Stimulated activated CD4-positive, alpha-beta T cell treated with anti-CD3 and anti-CD28 coated beads, Interleukin-2, amount 100 ng/mL, for 48 hours (primary cell): ENCODE measurements at regions not wholly inside any gene's neighbourhood (a gene's known extent, or its start where the extent isn't known, plus 50 kb on each side); places are given as distances from the start of the nearest gene placed in this dataset.

Experiments used
- DNase-seq, 2 donors: peaks; one replicate each; pipeline ENCODE4 v3.0.0-alpha.2; 2020

DNA sequence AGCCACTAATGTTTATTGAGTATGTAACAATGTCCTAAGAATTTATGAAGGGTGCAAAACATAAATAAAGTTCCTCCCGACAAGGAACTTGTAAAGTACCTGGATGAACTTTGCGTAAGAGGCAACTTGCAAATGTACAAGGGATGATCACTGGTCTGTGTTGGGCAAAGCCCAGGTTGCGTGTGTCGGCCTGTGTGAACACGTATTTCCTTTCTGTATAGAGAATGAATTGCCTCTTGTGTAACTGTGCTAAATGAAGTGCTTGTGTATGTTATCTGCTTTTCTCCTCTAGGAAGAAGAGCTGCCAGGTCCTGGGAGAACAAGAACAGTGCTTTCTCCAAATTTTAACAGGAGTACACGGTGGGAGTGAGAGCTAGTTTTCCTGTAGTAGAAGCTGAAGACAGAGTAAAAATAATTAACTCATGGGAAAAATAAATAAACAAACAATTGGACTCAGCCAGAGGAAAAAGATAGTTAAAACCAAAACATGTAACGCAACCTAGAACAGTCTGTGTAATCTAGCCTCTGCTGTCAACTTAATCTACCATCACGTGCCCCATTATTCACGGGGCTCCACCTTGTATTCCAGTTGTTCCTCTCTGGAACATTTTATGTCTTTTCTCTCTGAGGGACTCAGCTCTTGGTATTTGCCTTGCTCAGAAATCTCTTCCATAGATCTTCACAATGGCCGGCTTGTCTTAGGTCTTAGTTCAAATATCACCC is 83.7 kb upstream of the RASGRP1 start:
- DNase-seq: no peak

DNA sequence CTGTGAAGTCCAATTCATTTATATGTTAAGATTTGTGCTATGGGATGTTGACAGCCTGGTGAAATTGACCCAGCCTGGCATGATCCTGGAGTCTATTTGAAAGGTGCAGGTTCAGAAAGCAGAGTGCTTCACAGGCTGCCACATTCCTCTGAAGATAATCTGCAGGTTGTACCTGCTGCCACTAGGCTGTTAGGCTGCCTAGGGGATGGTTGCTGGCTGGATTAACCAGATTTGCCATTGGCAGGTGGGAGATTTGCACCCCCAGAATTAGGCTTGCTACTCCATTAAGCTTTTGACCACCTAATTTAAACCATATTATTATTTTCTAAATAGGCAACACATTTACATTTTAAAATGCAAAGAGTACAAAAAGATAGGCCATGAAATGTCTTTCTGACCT is 85.8 kb upstream of the RASGRP1 start:
- DNase-seq: no peak

- no peak for DNase-seq
Measured at GRCh38 chr15:38650936-38651327, 86.3 kb upstream of the RASGRP1 start.

DNA sequence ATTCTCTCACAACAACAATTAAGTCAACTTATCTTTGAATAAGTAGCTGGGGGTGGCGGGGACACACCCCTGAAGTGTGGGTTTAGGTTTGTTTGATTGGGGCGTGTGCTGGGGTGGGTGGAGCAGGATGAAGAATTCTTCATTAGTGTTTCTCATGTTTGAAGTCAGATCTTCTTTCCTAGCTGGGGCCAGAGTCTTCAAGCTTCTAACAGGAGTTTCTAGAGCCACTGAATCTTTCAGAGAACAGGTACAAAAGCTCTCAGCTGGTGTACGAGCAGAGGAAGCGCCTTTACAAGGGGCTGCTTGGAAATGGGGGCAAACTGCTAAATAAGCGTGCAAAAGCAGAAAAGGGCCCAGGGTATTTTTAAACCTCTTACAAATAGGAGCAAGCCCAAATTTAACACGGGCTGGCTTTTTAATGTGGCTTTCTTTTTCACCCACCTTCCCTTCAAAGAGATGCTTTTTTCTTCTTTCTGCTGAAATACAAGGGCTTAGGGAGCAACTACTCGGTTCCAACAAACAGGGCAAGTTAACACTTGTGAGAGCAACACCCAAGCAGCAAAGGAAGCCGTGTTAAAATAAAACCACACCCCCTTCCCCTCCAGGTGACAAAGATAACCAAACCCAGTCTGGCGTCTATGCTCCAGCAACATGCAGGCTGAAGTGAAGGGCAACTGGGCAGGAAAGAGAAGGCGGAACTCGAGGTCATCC is 86.9 kb upstream of the RASGRP1 start:
- no peak for DNase-seq

GRCh38 chr15:38652183-38652794 is 87.7 kb upstream of the RASGRP1 start:
- DNase-seq: no peak

GRCh38 chr15:38652998-38653397 is 88.4 kb upstream of the RASGRP1 start:
- DNase-seq: no peak

- no peak for DNase-seq
Measured at GRCh38 chr15:38658431-38658830, 93.8 kb upstream of the RASGRP1 start.

GRCh38 chr15:38660738-38661137 is 96.1 kb upstream of the RASGRP1 start:
- no peak for DNase-seq

- DNase-seq: no peak
Measured at GRCh38 chr15:38662033-38662802, 97.6 kb upstream of the RASGRP1 start.

DNA sequence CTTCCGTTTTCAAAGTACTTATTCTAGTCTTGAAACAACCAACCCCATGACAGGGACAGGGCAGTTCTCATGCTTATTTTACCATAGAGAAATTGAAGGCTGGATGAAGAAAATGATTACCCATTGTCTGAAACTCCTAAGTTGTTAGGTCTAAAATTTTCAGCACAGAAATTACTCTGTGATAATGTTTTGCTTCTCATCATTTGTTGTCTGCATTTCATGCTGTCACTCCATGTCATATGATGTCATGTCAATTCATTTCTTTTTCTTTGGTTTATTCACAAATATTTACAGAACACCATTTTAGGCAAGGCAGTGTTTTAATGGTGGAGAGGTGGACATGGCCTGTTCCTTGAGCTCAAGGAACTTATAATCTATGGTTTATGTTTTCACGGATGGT is 98.2 kb upstream of the RASGRP1 start:
- no peak for DNase-seq

DNA sequence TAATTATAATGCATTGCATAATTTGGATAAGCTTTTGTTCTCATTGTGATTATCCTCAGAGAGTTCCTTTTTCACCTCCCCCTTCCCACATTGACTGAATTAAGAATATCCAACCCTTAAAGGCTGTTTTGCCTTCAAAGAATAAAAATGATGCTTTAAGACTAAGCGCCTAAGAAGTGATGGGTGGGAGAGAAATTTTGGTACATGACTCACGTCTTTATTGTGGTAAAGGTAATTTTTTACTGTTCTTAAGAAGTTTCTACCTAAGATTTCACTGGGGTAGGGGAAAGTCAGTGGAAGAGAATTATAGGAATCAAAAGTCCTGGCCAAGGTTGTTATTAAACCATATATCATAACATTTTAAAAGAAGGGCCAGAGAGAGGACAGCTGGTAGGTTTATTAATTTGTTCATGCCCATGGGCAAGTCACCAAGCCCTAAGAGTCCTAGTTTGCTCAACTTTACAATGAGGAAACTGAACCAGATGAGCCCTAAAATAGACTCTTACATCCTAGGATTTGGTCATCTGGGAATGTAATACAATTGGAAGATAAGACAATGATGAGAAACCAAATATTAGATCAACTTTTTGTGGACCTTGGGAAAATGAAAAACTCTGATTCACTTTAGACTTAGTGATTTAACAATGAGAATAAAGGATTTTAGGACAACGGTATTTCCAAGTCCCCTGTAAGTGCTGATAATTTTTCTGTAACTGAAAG is 101.1 kb upstream of the RASGRP1 start:
- no peak for DNase-seq

DNA sequence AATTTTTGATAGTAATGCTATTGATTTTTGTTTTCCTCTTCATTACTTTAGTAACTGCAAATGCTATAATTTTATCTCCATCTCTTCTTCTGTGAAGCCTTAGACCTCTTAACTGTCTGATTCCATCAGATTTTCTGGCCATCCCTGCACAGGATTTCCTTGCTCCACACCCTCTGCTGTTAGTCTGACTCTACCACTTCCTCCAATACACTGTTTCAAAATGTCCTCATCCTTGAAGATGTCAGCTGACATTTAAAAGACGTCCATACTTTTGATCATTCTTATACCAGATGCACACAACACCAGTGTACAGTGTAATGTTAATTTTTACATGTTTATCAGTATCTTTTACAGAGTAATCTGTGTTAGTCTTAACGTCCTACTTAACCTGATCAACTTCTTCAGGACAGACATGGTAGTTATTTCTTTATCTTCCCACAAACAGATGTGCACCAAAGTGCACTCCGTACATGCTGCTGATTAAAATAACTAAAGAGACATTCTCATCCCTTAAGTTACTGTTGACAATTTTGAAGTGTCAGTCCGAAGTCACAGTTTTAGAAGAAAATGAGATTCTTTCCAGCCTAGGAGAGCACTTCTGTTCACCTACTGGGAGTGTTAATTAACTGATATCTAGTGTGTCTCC is 102.4 kb upstream of the RASGRP1 start:
- DNase-seq: no peak

GRCh38 chr15:38667890-38668850 is 103.6 kb upstream of the RASGRP1 start:
- DNase-seq: no peak

GRCh38 chr15:38668898-38669391 is 104.3 kb upstream of the RASGRP1 start:
- no peak for DNase-seq

DNA sequence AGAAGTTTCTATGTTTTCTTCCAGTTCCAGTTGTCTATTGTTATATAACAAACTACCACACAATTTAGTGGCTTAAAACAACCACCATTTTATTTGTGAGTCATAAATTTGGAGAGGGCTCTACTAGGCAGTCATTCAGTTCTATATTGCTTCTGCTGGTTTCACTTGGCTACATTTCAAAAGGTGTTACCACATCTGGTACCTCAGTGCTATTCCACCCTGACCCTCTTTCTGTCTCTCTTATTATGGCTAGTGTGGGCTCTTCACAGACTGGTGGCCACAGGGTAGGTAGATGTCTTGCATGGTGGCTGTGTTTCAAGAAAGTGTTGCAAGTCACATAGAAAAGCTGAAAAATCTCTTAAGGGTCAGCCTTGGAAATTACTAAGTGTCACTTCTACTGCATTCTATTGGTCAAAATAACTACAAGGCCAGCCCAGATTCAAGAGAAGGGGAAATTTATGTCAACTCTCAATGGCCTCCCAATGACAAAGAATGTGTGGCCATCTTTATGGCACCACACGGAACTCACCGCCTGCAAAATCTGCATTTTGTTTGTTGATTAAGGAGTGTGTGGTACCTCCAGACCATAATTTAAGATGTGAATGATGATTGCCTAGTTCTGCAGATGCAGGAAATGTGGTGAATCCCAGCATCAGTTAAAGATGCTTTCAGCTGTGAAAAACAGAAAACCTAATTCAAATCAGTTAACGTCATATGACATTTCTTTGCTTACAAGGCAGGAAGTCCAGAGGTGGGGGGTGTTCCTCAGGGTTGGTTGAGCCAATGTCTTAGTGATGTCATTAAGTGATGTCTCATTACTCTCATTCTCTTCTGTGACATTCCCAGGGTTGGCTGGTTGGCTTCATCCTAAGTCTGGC is 105.8 kb upstream of the RASGRP1 start:
- no peak for DNase-seq

GRCh38 chr15:38671006-38671387 is 106.4 kb upstream of the RASGRP1 start:
- DNase-seq: no peak

- no peak for DNase-seq
Measured at GRCh38 chr15:38671675-38672254, 107.2 kb upstream of the RASGRP1 start.

- DNase-seq: no peak
Measured at GRCh38 chr15:38672273-38672672, 107.7 kb upstream of the RASGRP1 start.
